GM18868 (cell line): ENCODE measurements at regions not wholly inside any gene's neighbourhood (a gene's known extent, or its start where the extent isn't known, plus 50 kb on each side); places are given as distances from the start of the nearest gene placed in this dataset.

Experiments
- ATAC-seq: cut with Tn5 transposase; IDR thresholded peaks from one replicate; pipeline ENCODE4 v1.9.1; 2021; ENCODE audit warnings: mild to moderate bottlenecking, moderate library complexity; ENCODE audit not compliant: unreplicated experiment

- ATAC-seq = no peak
Measured at GRCh38 chr11:15481871-15482270, 367.1 kb downstream of the INSC start.

GRCh38 chr11:15483205-15483604, 368.5 kb downstream of the INSC start:
- ATAC-seq = peak; percentile 87

- ATAC-seq = no peak
Measured at GRCh38 chr11:15484398-15484797, 369.7 kb downstream of the INSC start.

GRCh38 chr11:15485432-15485831, 370.7 kb downstream of the INSC start:
- no peak for ATAC-seq

- ATAC-seq = no peak
Measured at GRCh38 chr11:15489281-15489680, 374.6 kb downstream of the INSC start.

- ATAC-seq = no peak
Measured at GRCh38 chr11:15490535-15490934, 375.8 kb downstream of the INSC start.

- ATAC-seq = no peak
Measured at GRCh38 chr11:15493066-15493465, 378.3 kb downstream of the INSC start.

- ATAC-seq = no peak
Measured at GRCh38 chr11:15493921-15494620, 379.3 kb downstream of the INSC start.

- ATAC-seq = no peak
Measured at GRCh38 chr11:15494740-15495139, 380.0 kb downstream of the INSC start.

- no peak for ATAC-seq
Measured at GRCh38 chr11:15495462-15495861, 380.7 kb downstream of the INSC start.

GRCh38 chr11:15497366-15497765, 382.6 kb downstream of the INSC start:
- ATAC-seq = no peak

GRCh38 chr11:15499674-15500073, 385.0 kb downstream of the INSC start:
- ATAC-seq = no peak

- ATAC-seq = no peak
Measured at GRCh38 chr11:15500643-15501042, 385.9 kb downstream of the INSC start.

GRCh38 chr11:15501566-15501965, 386.8 kb downstream of the INSC start:
- ATAC-seq = no peak

- ATAC-seq = no peak
Measured at GRCh38 chr11:15505155-15505554, 390.4 kb downstream of the INSC start.

GRCh38 chr11:15507592-15507991, 392.9 kb downstream of the INSC start:
- no peak for ATAC-seq

GRCh38 chr11:15509082-15509481, 394.4 kb downstream of the INSC start:
- ATAC-seq = no peak

- peak; percentile 86 for ATAC-seq
Measured at GRCh38 chr11:15519124-15519791, 404.5 kb downstream of the INSC start.

GRCh38 chr11:15519911-15520310, 405.2 kb downstream of the INSC start:
- peak; percentile 37 for ATAC-seq

GRCh38 chr11:15523543-15523942, 408.8 kb downstream of the INSC start:
- no peak for ATAC-seq

- no peak for ATAC-seq
Measured at GRCh38 chr11:15525582-15525981, 410.9 kb downstream of the INSC start.

GRCh38 chr11:15526032-15526431, 411.3 kb downstream of the INSC start:
- ATAC-seq = no peak
